HG02763 (cell line): ENCODE measurements at regions not wholly inside any gene's neighbourhood (a gene's known extent, or its start where the extent isn't known, plus 50 kb on each side); places are given as distances from the start of the nearest gene placed in this dataset.

ENCODE experiments used
- ATAC-seq: cut with Tn5 transposase; IDR thresholded peaks from one replicate; pipeline ENCODE4 v1.9.1; 2021; ENCODE audit warnings: mild to moderate bottlenecking, moderate library complexity; ENCODE audit not compliant: unreplicated experiment

GRCh38 chr18:68262690-68263294 lies 452.1 kb downstream of the TMX3 start:
- no peak for ATAC-seq

- ATAC-seq = no peak
Observed at GRCh38 chr18:68256418-68257067, 458.4 kb downstream of the TMX3 start.

- ATAC-seq = no peak
Observed at GRCh38 chr18:68244786-68245185, 470.1 kb downstream of the TMX3 start.

- ATAC-seq = no peak
Observed at GRCh38 chr18:68241881-68242280, 473.0 kb downstream of the TMX3 start.

GRCh38 chr18:68234676-68235075 lies 480.2 kb downstream of the TMX3 start:
- no peak for ATAC-seq

- no peak for ATAC-seq
Observed at GRCh38 chr18:68234131-68234530, 480.8 kb downstream of the TMX3 start.

- no peak for ATAC-seq
Observed at GRCh38 chr18:68233018-68233417, 481.9 kb downstream of the TMX3 start.

- ATAC-seq = no peak
Observed at GRCh38 chr18:68229351-68229750, 485.6 kb downstream of the TMX3 start.

GRCh38 chr18:68221111-68221724 lies 493.7 kb downstream of the TMX3 start:
- ATAC-seq = no peak

GRCh38 chr18:68220458-68220857 lies 494.4 kb downstream of the TMX3 start:
- no peak for ATAC-seq

- ATAC-seq = no peak
Observed at GRCh38 chr18:68219872-68220271, 495.0 kb downstream of the TMX3 start.

GRCh38 chr18:68219274-68219673 lies 495.6 kb downstream of the TMX3 start:
- ATAC-seq = no peak

- no peak for ATAC-seq
Observed at GRCh38 chr18:68215931-68216330, 499.0 kb downstream of the TMX3 start.

- no peak for ATAC-seq
Observed at GRCh38 chr18:68186039-68186438, 528.9 kb downstream of the TMX3 start.

- no peak for ATAC-seq
Observed at GRCh38 chr18:68181956-68182355, 533.0 kb downstream of the TMX3 start.

GRCh38 chr18:68179811-68180210 lies 535.1 kb downstream of the TMX3 start:
- ATAC-seq = no peak

GRCh38 chr18:68178921-68179320 lies 536.0 kb downstream of the TMX3 start:
- ATAC-seq = no peak

GRCh38 chr18:68177807-68178702 lies 536.9 kb downstream of the TMX3 start:
- no peak for ATAC-seq

GRCh38 chr18:68176901-68177300 lies 538.0 kb downstream of the TMX3 start:
- no peak for ATAC-seq

GRCh38 chr18:68172842-68173549 lies 541.9 kb downstream of the TMX3 start:
- ATAC-seq = no peak

GRCh38 chr18:68164909-68165308 lies 550.0 kb downstream of the TMX3 start:
- ATAC-seq = no peak
